GM19328 (cell line): ENCODE measurements at regions not wholly inside any gene's neighbourhood (a gene's known extent, or its start where the extent isn't known, plus 50 kb on each side); places are given as distances from the start of the nearest gene placed in this dataset.

ENCODE experiments used
- ATAC-seq: cut with Tn5 transposase; IDR thresholded peaks from one replicate; pipeline ENCODE4 v1.9.1; 2021; ENCODE audit warnings: mild to moderate bottlenecking, moderate library complexity; ENCODE audit not compliant: unreplicated experiment

- ATAC-seq: no peak
Measured at GRCh38 chr2:15789381-15790062, 150.8 kb upstream of the MYCN start.

GRCh38 chr2:15790326-15790725 is 150.0 kb upstream of the MYCN start:
- ATAC-seq: no peak

DNA sequence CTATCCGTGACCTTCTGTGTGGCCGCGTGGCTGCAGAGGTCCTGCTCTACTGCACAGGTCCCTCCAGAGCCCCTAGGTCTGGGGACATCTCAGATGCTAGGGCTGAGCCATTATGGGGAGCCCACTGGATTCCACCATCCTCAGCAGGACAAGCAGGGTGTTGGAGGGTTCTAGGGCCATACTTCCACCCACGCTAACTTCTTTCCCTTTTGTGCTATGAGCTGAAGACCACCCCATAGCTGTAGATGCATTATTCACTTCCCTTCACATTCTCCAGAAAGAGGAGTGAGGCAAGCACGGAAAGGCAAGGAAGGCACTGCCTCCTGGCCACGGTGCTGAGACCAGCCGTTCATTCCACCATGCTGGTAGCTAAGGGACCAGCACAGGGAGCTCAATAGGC is 149.5 kb upstream of the MYCN start:
- no peak for ATAC-seq

GRCh38 chr2:15791294-15791693 is 149.1 kb upstream of the MYCN start:
- ATAC-seq: no peak

DNA sequence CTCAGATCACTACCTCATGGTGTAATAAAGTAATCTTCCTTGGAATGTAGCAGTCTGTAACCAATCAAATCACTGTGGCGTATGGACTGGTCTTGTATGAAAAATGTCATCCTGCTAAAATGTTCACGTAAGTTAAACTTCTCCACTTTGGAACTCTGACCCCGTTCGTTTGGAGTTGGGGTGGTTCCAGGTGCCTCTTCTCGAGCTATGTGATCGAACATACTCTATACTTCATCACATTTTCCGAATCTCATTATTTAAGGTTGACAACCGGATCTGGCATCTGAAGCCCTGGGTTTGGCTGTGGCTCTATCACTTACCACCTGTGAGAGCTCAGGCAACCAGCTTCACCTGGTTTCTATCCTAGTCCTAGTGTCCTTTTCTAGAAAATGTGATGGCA is 148.0 kb upstream of the MYCN start:
- ATAC-seq: no peak

GRCh38 chr2:15793078-15793913 is 147.1 kb upstream of the MYCN start:
- ATAC-seq: no peak

DNA sequence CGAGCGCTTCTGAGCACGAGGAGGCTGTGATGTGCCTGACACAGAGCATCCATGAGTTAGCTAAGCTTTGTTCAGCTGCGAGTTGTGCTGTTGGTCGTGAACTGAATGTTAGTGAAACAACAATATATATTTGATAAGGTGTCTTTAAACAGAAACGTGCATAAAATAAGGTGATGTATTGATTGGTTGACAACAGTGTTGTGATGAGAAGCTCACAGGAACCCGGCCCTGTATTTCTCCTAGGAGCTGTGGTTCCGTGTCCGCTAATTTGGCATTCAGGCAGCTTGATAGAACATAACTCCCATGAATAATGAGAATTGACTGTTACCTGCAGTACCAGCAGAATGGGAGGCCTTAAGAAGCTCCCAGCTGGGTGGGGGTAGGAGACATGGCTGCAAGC is 146.4 kb upstream of the MYCN start:
- no peak for ATAC-seq

GRCh38 chr2:15794608-15795134 is 145.7 kb upstream of the MYCN start:
- no peak for ATAC-seq

DNA sequence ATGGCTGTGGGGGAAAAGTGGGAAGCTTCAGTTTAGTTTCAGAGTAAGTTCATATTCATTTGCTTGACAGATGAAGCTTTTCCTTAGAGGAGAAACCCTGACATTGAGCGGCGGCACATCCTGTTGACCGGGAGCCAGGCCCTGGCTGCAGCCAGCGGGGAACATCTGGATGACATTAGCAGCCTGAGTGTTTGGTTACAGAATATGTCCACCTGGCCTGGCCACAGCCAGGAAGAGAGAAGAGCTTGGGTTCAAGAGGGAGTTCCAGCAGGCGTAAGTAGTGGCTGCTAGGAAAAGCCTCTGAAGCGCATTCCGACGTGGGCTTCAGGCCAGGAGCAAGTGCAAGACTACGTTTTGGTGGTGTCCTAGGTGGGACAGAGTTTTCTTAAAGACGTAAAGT is 144.9 kb upstream of the MYCN start:
- no peak for ATAC-seq

DNA sequence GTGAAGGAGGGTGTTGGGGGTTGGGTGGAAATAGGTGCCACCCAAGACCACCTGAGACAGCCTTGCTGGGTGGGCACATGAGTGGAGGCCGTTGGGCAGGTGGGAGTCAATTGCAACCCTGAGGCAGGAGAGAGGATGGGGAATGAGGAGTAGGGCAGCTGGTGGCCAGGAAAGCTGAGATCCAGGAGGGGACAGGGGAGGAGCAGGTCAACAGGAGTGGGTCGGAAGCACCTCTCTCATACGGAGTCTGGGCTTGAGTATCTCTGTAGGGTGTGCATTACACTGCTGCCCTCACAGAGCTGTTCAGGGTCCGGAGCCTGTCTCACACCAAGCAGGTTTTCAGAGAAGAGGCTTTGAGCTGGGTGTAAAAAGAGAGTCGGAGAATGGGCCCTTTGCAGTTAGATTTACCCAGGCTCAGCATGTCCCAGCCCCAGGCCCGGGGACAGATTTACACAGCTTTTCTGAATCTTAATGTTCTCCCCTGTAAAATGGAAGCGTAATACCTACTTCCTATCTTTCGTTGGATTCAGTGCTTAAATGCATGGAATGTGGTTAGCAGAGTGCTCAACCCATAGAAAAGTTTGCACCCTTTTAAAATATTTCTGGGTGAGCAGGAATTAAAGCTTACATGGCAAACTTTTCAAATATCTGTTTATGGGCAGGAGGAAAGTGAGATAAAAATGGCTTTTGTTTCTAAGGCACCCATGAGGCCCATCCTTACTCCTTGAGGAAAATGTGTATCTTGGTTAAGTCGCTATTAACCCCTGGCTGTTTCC is 144.0 kb upstream of the MYCN start:
- ATAC-seq: no peak

GRCh38 chr2:15797231-15797938 is 143.0 kb upstream of the MYCN start:
- no peak for ATAC-seq

GRCh38 chr2:15797939-15798281 is 142.4 kb upstream of the MYCN start:
- ATAC-seq: no peak

GRCh38 chr2:15798701-15799431 is 141.5 kb upstream of the MYCN start:
- no peak for ATAC-seq

DNA sequence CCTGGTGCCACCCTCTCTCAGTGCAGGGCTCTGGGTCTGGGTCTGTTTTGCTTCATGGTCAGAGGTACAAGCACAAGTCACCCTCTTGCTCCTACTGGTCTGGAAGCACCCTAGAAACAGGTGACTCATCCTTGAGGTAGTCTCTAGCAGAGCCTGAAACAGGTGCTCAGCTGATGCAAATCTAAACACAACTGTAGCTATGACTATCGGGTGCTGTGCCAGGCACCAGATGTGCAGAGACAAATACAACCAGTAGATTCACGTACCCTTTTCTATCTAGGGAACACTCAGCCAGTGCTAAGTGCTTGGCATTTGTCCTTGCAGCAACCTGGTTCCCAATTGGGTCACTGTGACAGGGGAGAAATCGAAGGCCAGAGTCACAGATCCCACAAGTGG is 140.9 kb upstream of the MYCN start:
- ATAC-seq: no peak

DNA sequence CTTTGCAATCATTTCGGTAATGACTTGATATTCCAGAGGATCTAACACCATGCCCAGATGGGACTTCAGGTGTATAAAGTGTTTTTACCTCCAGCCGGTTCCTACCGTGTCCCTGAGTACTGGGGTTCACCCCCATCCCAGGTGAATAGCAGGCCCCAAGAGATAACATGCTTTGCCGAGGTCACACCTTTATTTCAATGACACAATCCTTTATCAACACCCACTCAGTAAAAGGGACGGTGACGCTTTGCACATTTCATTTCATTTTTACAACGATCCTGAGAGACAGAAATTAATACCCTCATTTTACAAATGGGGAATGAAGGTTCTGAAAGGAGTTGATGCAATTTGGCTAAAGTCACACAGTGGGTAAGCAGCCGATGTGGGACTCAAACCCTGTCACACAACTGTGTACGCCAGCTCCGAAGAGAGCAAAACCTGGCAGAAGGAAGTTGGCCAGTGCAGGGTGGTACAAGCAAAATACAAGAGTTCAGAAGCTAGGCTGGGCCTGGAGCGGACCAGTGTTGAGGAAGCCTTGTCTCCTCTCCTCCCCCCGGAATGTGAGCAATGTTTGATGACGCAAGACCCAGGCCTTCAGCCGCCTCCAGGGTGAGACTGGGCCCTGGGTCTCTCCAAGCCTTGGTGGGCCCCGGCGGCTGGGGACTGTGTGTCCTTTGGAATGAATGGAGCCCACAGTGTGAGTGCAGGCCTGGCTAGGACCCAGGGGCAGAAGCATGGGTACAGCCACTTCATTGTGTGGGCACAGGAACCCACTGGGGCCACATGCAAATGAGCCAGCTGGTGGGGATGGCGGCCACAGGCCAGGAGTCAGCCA is 139.6 kb upstream of the MYCN start:
- ATAC-seq: no peak

- no peak for ATAC-seq
Measured at GRCh38 chr2:15801439-15801838, 138.9 kb upstream of the MYCN start.

DNA sequence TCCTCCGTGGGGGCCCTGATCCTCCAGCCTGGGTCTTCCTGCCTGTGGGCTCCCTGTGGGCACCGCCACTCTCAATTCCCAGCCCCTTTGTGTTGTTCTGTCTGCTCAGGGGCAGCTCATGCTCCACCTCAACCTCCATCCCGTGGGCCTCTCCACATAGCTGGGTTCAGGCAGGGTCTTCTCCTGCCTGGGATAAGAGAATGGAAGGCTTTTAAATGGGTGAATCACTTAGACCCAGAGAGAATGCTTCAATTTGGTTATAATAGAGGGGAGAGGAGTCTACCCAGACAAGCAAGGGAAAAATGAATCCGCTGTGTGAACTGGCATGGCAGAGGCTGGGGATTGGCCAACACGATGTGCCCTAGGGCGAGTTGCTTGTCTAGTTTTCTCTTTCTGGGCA is 138.4 kb upstream of the MYCN start:
- ATAC-seq: no peak

DNA sequence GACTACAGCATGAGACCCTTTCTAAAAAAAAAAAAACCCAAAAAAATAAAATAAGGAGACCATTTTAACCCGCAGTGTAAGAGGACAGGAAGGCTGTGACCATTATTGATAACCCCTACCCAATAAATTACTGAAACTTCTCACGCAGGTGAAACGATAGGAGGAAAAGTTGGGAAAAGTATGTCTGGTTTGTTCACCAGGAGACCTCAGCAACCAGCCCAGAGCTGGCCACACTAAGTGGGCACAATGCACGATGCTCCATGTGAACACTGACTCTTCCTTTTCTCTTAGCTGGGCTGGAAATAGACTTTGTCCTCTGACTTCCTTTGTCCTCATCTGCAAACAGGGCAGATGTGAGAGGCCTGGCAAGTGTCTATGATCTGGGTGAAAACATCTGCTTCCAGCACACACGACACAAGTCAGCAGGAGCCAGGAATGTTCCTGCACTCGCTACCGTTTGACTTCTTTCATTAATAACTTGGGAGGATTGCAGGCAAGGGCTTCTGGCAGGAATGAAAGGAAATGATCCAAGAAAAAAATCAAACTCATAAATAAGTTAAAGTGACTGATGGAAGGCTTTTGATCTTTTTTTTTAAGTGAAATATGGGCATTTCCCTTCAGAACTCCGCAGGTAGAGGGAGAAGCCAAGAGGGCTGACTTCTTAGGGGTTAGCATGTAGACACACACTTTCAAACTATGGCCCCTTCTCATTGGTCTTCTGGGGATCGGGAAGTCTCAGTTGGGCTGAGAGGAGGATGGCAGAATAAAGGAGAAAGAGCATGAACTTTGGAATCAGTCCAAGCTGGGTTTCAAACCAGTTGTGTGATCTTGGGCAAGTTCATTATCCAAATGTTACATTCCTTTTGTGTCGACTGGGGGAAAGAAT is 137.4 kb upstream of the MYCN start:
- ATAC-seq: no peak
